ENCODE measurements at regions not wholly inside any gene's neighbourhood (a gene's known extent, or its start where the extent isn't known, plus 50 kb on each side); places are given as distances from the start of the nearest gene placed in this dataset.

DNA sequence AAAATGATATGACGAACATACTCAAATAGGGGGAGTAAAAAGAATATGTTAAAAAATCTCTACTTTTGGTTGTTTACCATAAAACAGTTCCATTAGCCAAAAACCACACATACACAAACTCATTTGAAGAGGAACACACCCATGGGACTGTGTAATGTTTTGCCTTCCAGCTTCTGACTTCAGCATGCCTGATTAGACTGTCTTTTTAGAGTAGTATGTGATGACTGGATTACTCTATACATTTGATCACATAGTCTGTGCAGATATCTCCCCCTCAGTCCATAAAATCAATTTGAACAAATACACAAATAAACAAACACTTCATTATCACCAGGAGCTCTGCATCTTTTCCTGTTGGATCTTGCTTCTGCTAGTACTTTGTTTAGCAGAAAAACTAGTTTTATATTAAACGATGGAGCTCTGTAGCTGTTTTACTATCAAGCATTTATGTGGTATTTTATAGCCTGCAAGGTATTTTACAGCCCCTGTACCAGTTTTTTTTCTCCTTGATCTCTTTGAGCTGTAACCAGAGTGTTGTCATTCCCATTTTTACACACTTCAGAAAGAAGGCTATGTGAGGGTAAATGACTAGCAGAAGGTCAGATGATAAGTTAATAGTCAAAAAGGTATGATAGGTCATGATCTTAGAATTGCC lies 866.5 kb upstream of the MAP3K7 start:
- DNase-seq (ENCODE audit: low spot score), result no peak

GRCh38 chr6:91449539-91449938 lies 862.7 kb upstream of the MAP3K7 start:
- no peak for DNase-seq (ENCODE audit: low spot score)

GRCh38 chr6:91447530-91448254 lies 860.8 kb upstream of the MAP3K7 start:
- DNase-seq (ENCODE audit: low spot score), result no peak

DNA sequence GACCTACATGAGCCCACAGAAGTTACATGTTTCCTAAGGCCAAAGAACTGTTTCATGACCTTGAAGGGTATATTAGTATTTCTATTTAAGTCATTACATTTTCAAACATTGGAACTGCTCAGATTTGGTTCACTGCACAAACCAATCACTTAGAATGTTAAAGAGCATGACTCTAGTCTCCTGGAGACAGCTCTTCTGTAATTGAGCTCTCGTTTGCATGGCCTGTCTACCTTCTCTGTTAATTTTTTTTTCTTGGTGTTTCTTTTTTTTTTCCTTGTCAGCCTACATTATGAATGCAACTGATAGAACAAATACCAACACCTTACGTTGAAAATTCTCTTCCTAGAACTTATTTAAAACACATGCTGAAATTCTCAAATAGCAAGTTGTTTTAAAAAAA lies 860.2 kb upstream of the MAP3K7 start:
- DNase-seq (ENCODE audit: low spot score), result no peak

DNA sequence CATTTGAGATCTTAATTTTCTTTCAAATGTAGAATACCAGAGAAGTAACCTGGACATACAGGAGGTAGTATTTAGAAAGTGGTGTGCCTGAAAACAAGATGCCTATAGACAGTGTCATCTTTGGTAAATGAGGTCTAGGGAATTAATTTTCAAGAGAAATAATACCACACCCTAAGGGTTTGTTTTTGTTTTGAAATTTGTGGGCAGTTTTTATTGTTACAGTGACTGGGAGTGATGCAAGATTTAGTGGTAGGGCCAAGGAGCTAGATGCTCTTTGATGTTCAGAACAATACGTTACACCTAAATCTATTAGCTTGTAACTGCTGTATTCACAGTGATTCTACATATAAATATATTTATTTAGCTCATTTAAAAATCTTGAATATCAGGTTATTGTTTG lies 856.5 kb upstream of the MAP3K7 start:
- DNase-seq (ENCODE audit: low spot score), result no peak

GRCh38 chr6:91442342-91442741 lies 855.5 kb upstream of the MAP3K7 start:
- DNase-seq (ENCODE audit: low spot score), result no peak

- DNase-seq (ENCODE audit: low spot score), result no peak
Observed at GRCh38 chr6:91438570-91438969, 851.7 kb upstream of the MAP3K7 start.

- DNase-seq (ENCODE audit: low spot score), result no peak
Observed at GRCh38 chr6:91437315-91437729, 850.5 kb upstream of the MAP3K7 start.

- DNase-seq (ENCODE audit: low spot score), result no peak
Observed at GRCh38 chr6:91436448-91436847, 849.6 kb upstream of the MAP3K7 start.

GRCh38 chr6:91435630-91436029 lies 848.8 kb upstream of the MAP3K7 start:
- no peak for DNase-seq (ENCODE audit: low spot score)

GRCh38 chr6:91434576-91434975 lies 847.7 kb upstream of the MAP3K7 start:
- no peak for DNase-seq (ENCODE audit: low spot score)

DNA sequence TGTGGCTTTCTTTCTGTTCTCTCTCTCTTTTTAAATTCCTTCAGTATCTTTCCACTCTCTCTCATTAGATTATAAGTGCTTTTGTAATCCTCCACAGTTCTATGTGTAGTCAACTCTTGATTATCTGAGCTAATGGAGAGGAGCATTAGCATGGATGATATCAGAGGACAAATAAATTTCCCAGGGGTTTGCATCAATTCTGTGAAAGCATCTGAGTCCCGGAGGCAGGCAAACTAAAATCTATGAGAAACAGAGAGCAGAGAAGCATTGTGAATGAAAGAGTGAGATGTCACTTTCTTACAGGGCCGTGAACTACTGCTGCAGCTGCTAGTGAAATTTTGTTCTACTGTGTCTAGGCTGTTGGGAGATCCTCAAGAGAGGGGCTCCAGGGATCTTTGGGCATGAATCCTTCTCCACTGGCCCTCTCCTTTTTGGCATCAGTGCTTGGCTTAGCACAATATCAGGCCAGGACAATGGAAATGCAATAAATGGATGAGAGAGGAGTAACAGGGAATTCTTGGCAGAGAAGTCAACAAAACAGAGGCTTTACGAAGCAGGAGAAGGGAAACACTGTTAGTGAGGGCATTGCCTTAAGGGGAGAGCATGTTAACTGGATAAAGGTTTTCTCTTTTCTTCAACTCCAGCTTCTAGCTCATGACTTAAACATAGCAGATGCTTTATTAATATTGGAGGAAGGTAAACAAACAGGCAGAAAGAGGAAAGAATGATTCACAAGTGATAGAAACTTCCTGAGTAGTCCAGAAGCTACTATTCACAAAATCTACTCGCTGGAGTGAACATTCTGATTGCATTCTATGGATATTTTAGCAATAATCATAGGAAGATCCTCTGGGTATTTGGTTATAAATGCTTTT lies 847.0 kb upstream of the MAP3K7 start:
- DNase-seq (ENCODE audit: low spot score), result no peak

GRCh38 chr6:91428953-91429560 lies 842.2 kb upstream of the MAP3K7 start:
- no peak for DNase-seq (ENCODE audit: low spot score)

DNA sequence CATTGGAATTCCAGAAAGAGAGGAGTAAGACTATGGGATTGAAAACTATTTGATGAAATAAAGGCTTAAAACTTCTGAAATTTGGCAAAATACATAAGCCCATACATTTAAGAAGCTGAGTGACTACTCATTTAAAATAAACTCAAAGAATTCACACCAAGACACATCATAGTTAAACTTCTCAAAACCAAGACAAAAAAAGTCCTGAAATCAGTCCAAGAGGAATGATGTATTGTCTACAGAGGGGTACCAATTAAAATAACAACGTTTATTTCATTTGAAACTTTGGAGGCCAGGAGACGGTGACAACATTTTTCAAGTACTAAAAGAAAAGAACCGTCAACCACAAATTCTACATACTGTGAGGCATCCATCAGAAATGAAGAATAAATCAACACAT lies 841.4 kb upstream of the MAP3K7 start:
- DNase-seq (ENCODE audit: low spot score), result no peak

DNA sequence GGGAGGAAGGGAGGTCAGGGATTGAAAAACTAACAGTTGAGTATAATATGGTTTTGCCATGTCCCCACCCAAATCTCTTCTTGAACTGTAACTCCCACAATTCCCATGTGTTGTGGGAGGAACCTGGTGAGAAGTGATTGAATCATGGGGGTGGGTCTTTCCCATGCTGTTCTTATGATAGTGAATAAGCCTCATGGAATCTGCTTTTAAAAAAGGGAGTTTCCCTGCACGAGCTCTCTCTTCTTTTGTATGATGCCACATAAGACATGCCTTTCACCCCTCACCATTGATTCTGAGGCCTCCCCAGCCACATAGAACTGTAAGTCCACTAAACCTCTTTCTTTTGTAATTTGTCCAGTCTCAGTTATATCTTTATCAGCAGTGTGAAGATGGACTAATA lies 833.4 kb upstream of the MAP3K7 start:
- DNase-seq (ENCODE audit: low spot score), result no peak

- no peak for DNase-seq (ENCODE audit: low spot score)
Observed at GRCh38 chr6:91415031-91415605, 828.2 kb upstream of the MAP3K7 start.

DNA sequence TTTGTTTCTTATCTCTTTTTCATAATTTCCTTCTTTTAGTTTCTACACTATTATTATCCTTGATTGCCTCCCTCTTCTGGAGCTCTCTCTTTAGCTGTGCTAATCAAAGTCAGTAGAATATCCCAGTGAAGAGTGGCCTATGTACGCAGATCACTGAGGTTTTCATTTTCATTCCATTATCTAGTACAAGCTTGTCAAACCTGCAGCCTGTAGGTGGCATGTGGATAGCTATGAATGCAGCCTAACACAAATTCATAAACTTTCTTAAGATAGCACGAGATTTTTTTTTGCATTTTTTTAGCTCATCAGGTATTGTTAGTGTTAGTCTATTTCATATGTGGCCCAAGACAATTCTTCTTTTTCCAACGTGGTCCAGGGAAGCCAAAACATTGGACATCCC lies 825.7 kb upstream of the MAP3K7 start:
- no peak for DNase-seq (ENCODE audit: low spot score)

DNA sequence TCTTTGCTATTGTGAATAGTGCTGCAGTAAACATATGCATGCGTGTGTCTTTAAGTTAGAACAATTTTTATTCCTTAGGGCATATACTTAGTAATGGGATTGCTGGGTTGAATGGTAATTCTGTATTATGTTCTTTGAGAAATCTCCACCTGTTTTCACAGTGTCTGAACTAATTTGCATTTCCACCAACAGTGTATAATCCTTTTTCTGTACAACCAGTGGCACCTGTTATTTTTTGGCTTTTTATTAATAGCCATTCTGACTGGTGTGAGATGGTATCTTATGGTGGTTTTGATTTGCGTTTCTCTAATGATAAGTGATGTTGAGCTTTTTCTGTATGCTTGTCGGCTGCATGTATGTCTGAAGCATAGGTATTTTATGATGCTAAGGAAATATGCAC lies 820.8 kb upstream of the MAP3K7 start:
- no peak for DNase-seq (ENCODE audit: low spot score)

DNA sequence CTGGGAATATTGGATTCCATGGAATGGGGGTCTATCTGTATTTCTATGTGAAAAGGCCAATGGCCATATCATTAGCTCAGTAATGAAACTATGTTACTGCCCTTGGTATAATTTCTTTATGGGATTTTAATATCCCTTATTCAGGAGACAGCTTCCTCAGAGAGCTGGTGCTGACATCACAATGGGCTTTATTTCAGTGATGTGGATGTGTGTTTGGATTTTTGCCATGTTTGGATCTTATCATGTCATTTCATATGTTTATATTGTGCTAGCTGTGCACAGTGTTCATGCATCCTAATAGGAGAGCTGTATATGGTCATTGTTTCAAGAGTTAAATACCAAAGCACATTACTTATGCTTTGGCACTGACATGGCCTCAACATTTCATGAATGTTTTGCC lies 806.1 kb upstream of the MAP3K7 start:
- DNase-seq (ENCODE audit: low spot score), result no peak

- DNase-seq (ENCODE audit: low spot score), result no peak
Observed at GRCh38 chr6:91387290-91388059, 800.6 kb upstream of the MAP3K7 start.

DNA sequence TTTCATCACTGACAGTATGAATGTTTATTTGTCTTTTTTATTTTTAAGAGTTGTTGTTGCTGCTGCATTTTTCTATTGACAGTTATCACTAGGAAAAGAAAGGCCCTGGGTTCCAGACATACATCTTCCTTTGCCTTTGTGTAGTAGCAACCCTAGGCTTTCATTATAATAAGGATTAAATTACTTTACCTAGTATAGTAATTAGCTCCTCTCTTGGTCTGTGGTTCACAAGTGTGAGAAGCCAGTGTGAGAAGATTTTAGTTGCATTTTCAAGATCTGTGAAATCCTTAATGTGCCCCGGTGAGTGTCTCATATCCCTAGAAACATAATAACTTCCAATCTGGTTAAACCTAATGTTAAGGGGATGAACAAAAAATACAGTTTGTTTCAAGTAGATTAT lies 799.3 kb upstream of the MAP3K7 start:
- DNase-seq (ENCODE audit: low spot score), result no peak

Data from ecto neural progenitor cell (in vitro differentiated cells).